HepG2 (cell line): ENCODE measurements at regions not wholly inside any gene's neighbourhood (a gene's known extent, or its start where the extent isn't known, plus 50 kb on each side); places are given as distances from the start of the nearest gene placed in this dataset.
A peak's percentile ranks its signal among the peaks of the same experiment; 100 is the strongest.

Experiments
- ARNT2 ChIP-seq: sonication (generic); formaldehyde crosslinking; IDR thresholded peaks from 2 replicates; pipeline ENCODE4 v1.8.0; 2022; ENCODE audit warnings: mild to moderate bottlenecking, low read depth, missing genetic modification reagents, moderate library complexity
- FOXA1 ChIP-seq, 2 experiments: fragments of 450-650 bp in 1 of 2; sonication (generic) in 1 of 2; formaldehyde crosslinking in 1 of 2; IDR thresholded peaks; 2 replicates each; pipeline versions ENCODE4 v1.4.0 to v1.6.1; 2016 to 2020; ENCODE audit warnings: missing genetic modification reagents in 1 of 2
- IRX3 ChIP-seq: sonication (generic); formaldehyde crosslinking; IDR thresholded peaks from 2 replicates; pipeline ENCODE4 v1.8.1; 2023; ENCODE audit warnings: mild to moderate bottlenecking, low read depth, missing genetic modification reagents, borderline replicate concordance
- KIAA2018 ChIP-seq: sonication (generic); formaldehyde crosslinking; IDR thresholded peaks from 2 replicates; pipeline ENCODE4 v1.5.0; 2020; ENCODE audit warnings: mild to moderate bottlenecking, missing genetic modification reagents, borderline replicate concordance
- MZF1 ChIP-seq: sonication (generic); formaldehyde crosslinking; IDR thresholded peaks from 2 replicates; pipeline ENCODE4 v1.8.1; 2023; ENCODE audit warnings: mild to moderate bottlenecking, missing genetic modification reagents, borderline replicate concordance
- NAIF1 ChIP-seq: sonication (generic); formaldehyde crosslinking; IDR thresholded peaks from 2 replicates; pipeline ENCODE4 v1.5.0; 2020; ENCODE audit warnings: mild to moderate bottlenecking, missing genetic modification reagents, borderline replicate concordance
- SMARCE1 ChIP-seq: fragments of 450-650 bp; IDR thresholded peaks from 2 replicates; pipeline ENCODE4 v1.6.1; 2017; ENCODE audit warnings: borderline replicate concordance
- TMF1 ChIP-seq: sonication (generic); formaldehyde crosslinking; IDR thresholded peaks from 2 replicates; pipeline ENCODE4 v1.8.1; 2022; ENCODE audit warnings: low read depth, missing genetic modification reagents
- ZFP1 ChIP-seq: IDR thresholded peaks from 2 replicates; pipeline ENCODE4 v1.6.1; 2016
- ZFP91 ChIP-seq: sonication (generic); formaldehyde crosslinking; IDR thresholded peaks from 2 replicates; pipeline ENCODE4 v1.9.0; 2022; ENCODE audit warnings: missing genetic modification reagents, mild to moderate bottlenecking, borderline replicate concordance
- ZNF546 ChIP-seq: sonication (generic); formaldehyde crosslinking; conservative IDR thresholded peaks from 2 replicates; pipeline ENCODE4 v1.8.1; 2023; ENCODE audit warnings: mild to moderate bottlenecking, missing genetic modification reagents
- ZNF672 ChIP-seq: sonication (generic); formaldehyde crosslinking; IDR thresholded peaks from 2 replicates; pipeline ENCODE4 v1.8.1; 2022; ENCODE audit warnings: missing genetic modification reagents
- ZNF777 ChIP-seq: sonication (generic); formaldehyde crosslinking; IDR thresholded peaks from 2 replicates; pipeline ENCODE4 v1.4.0; 2020; ENCODE audit warnings: missing genetic modification reagents
- ZNF891 ChIP-seq: sonication (generic); formaldehyde crosslinking; IDR thresholded peaks from 2 replicates; pipeline ENCODE4 v1.5.0; 2020; ENCODE audit warnings: mild to moderate bottlenecking, missing genetic modification reagents

GRCh38 chr20:50311308-50312001, 120.8 kb downstream of the CEBPB start (continued):
- TF ChIP-seq KIAA2018 (no peak), MZF1 (CRISPR knock-in tag) (no peak), ZNF546 (CRISPR knock-in tag) (no peak), ARNT2 (CRISPR knock-in tag) (no peak), ZFP1 (CRISPR knock-in tag) (no peak), ZFP91 (CRISPR knock-in tag) (peak; percentile 33; the same call in 1 of the 2 replicates), FOXA1 (IDR thresholded peaks at IDR 0.05) (no peak), FOXA1 (CRISPR knock-in tag; IDR thresholded peaks at IDR 0.05) (no peak), SMARCE1 (no peak), ZNF672 (CRISPR knock-in tag) (no peak), ZNF777 (CRISPR knock-in tag) (no peak), NAIF1 (CRISPR knock-in tag) (no peak), TMF1 (no peak), ZNF891 (CRISPR knock-in tag) (0 out of 2 replicates have a peak, but pooled peaks have one; percentile 6), IRX3 (no peak)
- TF ChIP-seq, all 625 proteins: peak for 13
